ENCODE measurements at regions not wholly inside any gene's neighbourhood (a gene's known extent, or its start where the extent isn't known, plus 50 kb on each side); places are given as distances from the start of the nearest gene placed in this dataset.

- TF ChIP-seq CHD7 (IDR thresholded peaks at IDR 0.05; ENCODE audit: insufficient replicate concordance, low read length) (no peak), TCF12 (IDR thresholded peaks at IDR 0.05; ENCODE audit: low read depth, low read length) (no peak), JUND (IDR thresholded peaks at IDR 0.05; ENCODE audit: low read length) (no peak), CTCF (IDR thresholded peaks at IDR 0.05; ENCODE audit: control extremely low read depth in 1 of 3, insufficient read depth in 1 of 3, low read depth in 1 of 3, low read length in 3 of 3) (no peak), ZNF274 (IDR thresholded peaks at IDR 0.05; ENCODE audit: borderline replicate concordance, extremely low read depth, low read length) (no peak), NRF1 (IDR thresholded peaks at IDR 0.05; ENCODE audit: low read depth, low read length) (no peak), SUZ12 (IDR thresholded peaks at IDR 0.05; ENCODE audit: low read length) (no peak)
Observed at GRCh38 chr18:30492552-30493129, 549.9 kb downstream of the DSC3 start (continued).
